ENCODE measurements at regions not wholly inside any gene's neighbourhood (a gene's known extent, or its start where the extent isn't known, plus 50 kb on each side); places are given as distances from the start of the nearest gene placed in this dataset.

GRCh38 chr2:106941372-106941993 is 55.5 kb upstream of the ST6GAL2 start:
- no peak for DNase-seq (ENCODE audit: low read depth)

GRCh38 chr2:106943468-106944200 is 57.7 kb upstream of the ST6GAL2 start:
- no peak for DNase-seq (ENCODE audit: low read depth)

- peak; percentile 58 for DNase-seq (ENCODE audit: low read depth)
These were observed 58.2 kb upstream of the ST6GAL2 start for GRCh38 chr2:106944215-106944614.

DNA sequence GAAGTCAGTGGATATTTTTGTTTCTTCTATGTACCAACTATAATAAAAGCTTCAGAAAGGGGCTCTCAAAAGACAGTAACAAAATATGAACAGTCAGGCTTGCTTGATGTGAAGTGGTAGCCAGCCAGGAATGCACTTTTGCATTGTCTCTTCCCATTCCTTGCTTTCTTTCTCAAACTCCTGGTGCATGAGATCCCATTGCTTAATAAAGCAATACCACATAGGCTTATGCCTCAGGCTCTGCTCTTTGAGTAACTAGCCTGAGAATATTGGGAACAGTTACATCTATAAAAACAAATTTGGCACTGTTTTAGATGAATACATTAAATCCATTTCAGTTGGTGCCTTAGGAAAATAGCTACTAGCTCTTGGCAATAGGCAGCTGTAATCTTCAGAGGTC is 62.6 kb upstream of the ST6GAL2 start:
- DNase-seq (ENCODE audit: low read depth): no peak

- peak; percentile 50 for DNase-seq (ENCODE audit: low read depth)
These were observed 67.3 kb upstream of the ST6GAL2 start for GRCh38 chr2:106953236-106953635.

GRCh38 chr2:106953779-106954178 is 67.8 kb upstream of the ST6GAL2 start:
- no peak for DNase-seq (ENCODE audit: low read depth)

DNA sequence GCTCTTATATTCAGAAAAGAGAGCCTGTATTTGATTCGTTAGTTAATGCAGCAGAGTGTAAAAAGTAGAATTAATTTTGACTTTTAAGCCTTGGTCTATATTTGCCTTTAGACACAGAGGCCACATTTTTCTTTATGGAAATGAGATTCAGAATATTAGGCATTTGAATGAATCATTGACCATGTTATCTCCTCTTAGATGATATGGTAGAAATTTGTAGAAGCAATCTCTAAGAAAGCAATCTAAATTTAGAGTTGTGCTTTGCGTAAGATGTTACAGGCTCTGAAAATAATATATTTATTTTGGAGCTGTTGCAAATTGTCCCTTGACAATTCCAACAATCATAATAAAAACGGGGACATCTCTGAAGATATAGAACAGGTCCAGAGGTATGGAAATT is 68.3 kb upstream of the ST6GAL2 start:
- no peak for DNase-seq (ENCODE audit: low read depth)

DNA sequence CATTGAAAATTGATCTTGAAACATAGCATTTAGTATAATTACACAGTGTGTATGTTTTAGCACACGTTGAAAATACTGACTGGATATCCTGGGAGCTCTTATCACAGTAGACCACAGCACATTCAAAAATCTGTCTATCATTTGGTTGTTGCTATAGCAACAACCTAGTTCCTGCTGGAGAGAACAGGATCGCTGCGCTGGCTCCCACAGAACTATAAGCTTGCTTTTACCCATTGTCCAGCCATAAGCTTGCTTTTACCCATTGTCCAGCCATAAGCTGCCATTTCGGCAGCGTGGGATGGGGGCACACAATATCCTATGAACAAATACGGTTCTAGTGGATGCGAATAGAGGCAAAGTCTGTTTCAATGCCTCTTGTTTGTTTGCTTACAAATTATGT is 70.4 kb upstream of the ST6GAL2 start:
- DNase-seq (ENCODE audit: low read depth): no peak

- DNase-seq (ENCODE audit: low read depth): peak; percentile 91
These were observed 70.9 kb upstream of the ST6GAL2 start for GRCh38 chr2:106956879-106957278.

- no peak for DNase-seq (ENCODE audit: low read depth)
These were observed 74.2 kb upstream of the ST6GAL2 start for GRCh38 chr2:106959975-106960682.

GRCh38 chr2:106960683-106961161 is 74.8 kb upstream of the ST6GAL2 start:
- DNase-seq (ENCODE audit: low read depth): no peak

DNA sequence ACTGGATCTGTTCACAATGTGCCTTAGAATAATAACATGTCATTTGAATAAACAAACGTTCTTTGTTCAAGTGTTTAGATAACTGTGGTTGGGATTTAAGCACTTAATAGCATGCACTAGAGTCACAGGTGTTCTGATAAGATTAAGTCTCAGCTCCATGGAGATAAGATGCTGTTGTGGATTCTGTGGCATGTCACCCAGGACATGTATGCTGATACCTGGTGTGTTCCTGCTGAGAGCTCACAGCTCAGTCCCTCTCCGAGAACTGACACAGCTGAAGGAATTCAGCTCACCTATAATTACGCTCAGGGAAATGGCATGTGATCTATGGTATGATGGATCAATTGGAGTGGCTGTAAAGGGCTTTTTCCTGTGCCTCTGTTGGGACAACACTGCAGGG is 75.4 kb upstream of the ST6GAL2 start:
- DNase-seq (ENCODE audit: low read depth): no peak

DNA sequence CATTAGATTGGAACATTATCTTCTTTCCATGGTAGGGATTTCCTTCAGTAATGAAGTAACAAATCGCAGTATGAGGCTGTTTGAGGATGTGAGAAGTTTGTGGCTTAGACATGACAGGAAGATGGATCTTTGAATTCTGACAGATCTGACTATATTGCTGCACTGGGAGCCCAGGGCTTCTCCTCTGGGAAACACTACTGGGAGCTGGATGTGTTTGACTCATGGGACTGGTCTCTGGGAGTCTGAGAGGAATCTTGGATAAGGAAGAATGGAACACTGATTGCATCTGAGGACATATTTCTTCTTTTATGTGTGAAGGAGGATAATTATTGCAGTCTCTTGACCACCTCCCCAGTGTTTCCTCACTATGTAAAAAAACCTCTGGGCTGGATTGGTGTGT is 77.2 kb upstream of the ST6GAL2 start:
- no peak for DNase-seq (ENCODE audit: low read depth)

GRCh38 chr2:106963893-106964292 is 77.9 kb upstream of the ST6GAL2 start:
- no peak for DNase-seq (ENCODE audit: low read depth)

DNA sequence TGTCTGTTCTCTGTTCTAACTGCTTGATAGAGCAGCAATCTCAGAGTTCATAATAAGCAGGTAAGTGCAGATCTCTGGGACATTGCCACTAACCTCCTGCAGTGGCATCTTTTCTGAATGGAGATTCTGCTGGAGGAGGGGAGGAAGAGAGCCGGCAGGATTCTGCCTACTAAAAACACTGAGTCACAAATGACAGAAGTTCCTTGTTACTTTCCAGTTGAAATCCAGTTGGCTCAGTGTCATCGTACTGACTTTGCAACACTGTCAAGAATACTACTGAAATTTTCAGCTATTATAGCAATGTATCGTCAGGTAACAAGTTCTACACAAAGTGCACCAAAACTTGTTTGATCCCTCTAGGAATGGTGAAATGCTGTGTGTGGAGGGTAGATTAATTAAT is 79.6 kb upstream of the ST6GAL2 start:
- DNase-seq (ENCODE audit: low read depth): no peak

DNA sequence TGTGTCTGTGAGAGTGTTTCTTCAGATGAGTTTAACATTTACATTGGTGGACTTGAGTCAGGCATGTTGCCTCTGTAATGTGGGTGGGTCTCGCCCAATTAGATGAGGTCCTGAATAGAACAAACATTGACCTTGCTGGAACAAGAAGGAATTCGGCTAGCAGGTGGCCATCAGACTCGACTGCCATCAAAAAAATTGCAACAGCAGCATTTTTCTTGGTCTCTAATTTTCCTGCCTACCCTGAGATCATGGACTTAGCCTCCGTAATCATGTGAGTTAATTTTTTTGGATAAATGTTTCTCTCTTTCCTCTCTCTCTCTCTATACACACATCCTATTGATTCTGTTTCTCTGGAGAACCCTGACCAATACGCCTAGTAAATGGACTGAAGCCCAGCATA is 83.8 kb upstream of the ST6GAL2 start:
- DNase-seq (ENCODE audit: low read depth): no peak

DNA sequence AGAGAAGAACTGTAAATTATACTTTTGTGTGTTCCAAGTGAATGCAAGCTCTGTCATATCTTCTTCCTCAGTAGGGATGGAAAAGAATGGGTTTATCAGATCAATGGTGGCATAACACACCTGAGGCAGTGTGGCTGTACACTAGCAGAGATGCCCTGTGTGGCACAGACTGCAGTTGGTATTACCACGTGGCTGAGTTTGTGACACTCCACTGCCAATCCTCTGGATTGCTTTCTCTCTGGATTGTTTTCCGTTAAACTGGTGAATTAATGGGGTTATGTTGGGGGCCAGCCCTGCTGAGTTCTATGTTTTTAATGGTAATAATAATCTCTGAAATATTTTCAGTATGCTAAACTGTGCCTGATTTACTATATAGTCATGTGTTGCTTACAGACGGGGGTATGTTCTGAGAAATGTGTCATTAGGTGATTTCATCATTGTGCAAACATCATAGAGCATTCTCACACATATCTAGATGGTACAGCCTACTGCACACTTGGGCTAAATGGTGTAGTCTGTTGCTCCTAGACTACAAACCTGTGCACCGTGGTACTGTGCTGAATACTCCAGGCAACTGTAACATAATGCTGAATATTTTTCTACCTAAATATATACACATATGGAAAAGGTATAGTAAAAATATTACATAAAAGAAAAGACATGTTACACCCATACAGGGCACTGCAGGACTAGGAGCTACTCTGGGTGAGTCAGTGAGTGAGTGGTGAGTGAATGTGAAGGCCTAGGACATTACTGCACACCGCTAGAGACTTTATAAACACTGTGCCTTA is 84.7 kb upstream of the ST6GAL2 start:
- peak; percentile 81 for DNase-seq (ENCODE audit: low read depth)

DNA sequence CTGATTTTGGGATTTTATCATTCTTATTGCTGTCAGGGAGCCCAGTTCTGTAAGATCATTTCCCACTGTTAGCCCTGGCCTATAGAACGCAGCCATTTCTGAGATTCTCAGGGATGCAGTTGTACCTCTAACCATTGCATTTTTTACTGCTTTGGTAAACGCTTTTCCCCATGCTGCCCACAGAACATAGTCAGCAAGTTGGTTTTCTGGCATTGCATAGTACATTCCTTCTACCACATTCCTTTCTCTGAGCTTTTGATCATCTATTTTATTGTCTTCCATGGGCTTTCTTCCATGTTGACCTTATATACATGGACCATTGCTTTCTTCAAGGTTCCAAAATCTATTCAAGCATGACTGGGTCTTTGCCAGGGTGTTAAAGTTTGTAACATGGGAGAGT is 86.8 kb upstream of the ST6GAL2 start:
- no peak for DNase-seq (ENCODE audit: low read depth)

GRCh38 chr2:106974891-106975290 is 88.9 kb upstream of the ST6GAL2 start:
- no peak for DNase-seq (ENCODE audit: low read depth)

- DNase-seq (ENCODE audit: low read depth): no peak
These were observed 89.7 kb upstream of the ST6GAL2 start for GRCh38 chr2:106975641-106976040.

DNA sequence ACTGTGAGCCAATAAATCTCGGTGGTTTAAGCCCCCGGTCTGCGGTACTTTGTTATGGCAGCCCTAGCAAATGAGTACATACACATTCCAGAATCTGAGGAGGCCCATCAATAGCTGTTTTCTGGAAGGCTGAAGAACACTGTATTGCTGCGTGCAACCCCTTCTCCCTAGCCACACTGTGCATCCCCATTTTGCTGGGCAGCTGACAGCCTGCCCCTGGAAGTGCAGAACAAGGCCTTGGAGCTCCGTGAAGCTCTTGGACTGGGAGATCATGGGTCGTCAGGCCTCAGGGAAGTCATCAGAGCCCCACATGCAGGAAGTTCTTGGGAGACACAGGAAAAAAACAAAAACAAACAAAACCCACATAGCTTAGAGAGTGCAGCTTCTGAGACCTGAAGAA is 90.6 kb upstream of the ST6GAL2 start:
- DNase-seq (ENCODE audit: low read depth): no peak

DNA sequence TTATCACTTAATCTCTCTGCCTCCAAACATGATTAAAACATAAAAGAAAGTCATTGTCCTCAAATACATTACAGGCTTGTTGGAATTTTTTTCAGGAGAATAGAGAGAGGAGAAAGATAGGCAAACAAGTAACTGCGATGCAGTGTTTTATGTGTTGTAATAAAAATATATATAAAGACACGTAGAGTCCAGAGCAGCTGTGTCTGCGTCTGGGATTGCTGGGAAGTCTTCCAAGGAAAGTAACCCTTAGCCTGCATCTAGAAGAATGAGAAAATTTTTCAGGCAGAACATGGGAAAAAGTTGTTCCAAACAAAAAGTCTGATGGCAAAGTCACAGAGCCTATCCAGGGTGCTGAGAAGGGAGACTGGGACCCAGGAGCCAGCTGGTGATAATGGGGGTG is 91.8 kb upstream of the ST6GAL2 start:
- no peak for DNase-seq (ENCODE audit: low read depth)

Measured in HT1080 (cell line).